ENCODE measurements at regions not wholly inside any gene's neighbourhood (a gene's known extent, or its start where the extent isn't known, plus 50 kb on each side); places are given as distances from the start of the nearest gene placed in this dataset.

GRCh38 chr2:47639467-47639866, 68.7 kb upstream of the KCNK12 start:
- ATAC-seq (no peak), DNase-seq (no peak)
- no peaks in the 10 kb centered on the region for H3K36me3 ChIP-seq (replicated peaks in 1 of 2; ENCODE audit: insufficient read depth in 1 of 2, low read depth in 2 of 2)
- no peaks in the 10 kb centered on the region for H3K27me3 ChIP-seq
- no peak overlapping the region for H3K4me3 ChIP-seq
- intact Hi-C loops (cut with DNase I), result no loop called here
- 81 to 88% methylated on average over 4 of the region's 4 CpGs for WGBS, 2 donors
- TF ChIP-seq POLR2A (IDR thresholded peaks at IDR 0.05), result no peak
- no peak for TF ChIP-seq CTCF (IDR thresholded peaks at IDR 0.05)
- no peaks in the 10 kb centered on the region for H3K9me3 ChIP-seq
- H3K4me1 ChIP-seq, result no peaks in the 10 kb centered on the region
- H3K27ac ChIP-seq, result no peak overlapping the region

- no peaks in the 10 kb centered on the region for H3K27me3 ChIP-seq
- H3K4me1 ChIP-seq, result no peaks in the 10 kb centered on the region
- H3K9me3 ChIP-seq, result no peaks in the 10 kb centered on the region
- DNase-seq, result no peak
- H3K36me3 ChIP-seq (replicated peaks in 1 of 2; ENCODE audit: insufficient read depth in 1 of 2, low read depth in 2 of 2), result no peaks in the 10 kb centered on the region
- H3K4me3 ChIP-seq, result no peak overlapping the region
- WGBS, 2 donors, result 76 to 84% methylated on average over 2 of the region's 2 CpGs
- H3K27ac ChIP-seq, result no peak overlapping the region
- no peak for ATAC-seq
- intact Hi-C loops (cut with DNase I), result no loop called here
- TF ChIP-seq POLR2A (IDR thresholded peaks at IDR 0.05), result no peak
- no peak for TF ChIP-seq CTCF (IDR thresholded peaks at IDR 0.05)
These were observed 67.6 kb upstream of the KCNK12 start for GRCh38 chr2:47638430-47638829.

- ATAC-seq, result no peak
- Histone ChIP-seq H3K27me3 (no peaks in the 10 kb centered on the region), H3K36me3 (replicated peaks in 1 of 2; ENCODE audit: insufficient read depth in 1 of 2, low read depth in 2 of 2) (no peaks in the 10 kb centered on the region), H3K27ac (no peak overlapping the region), H3K4me3 (no peak overlapping the region), H3K4me1 (no peaks in the 10 kb centered on the region), H3K9me3 (no peaks in the 10 kb centered on the region)
- intact Hi-C loops (cut with DNase I), result no loop called here
- no peak for TF ChIP-seq CTCF (IDR thresholded peaks at IDR 0.05)
- no peak for TF ChIP-seq POLR2A (IDR thresholded peaks at IDR 0.05)
- DNase-seq, result no peak
- WGBS, 2 donors, result 61 to 69% methylated on average over 10 of the region's 10 CpGs
These were observed 65.9 kb upstream of the KCNK12 start for GRCh38 chr2:47636596-47637264.

- TF ChIP-seq CTCF (IDR thresholded peaks at IDR 0.05) (no peak), POLR2A (IDR thresholded peaks at IDR 0.05) (no peak)
- intact Hi-C loops (cut with DNase I), result no loop called here
- 82 to 87% methylated on average over 4 of the region's 4 CpGs for WGBS, 2 donors
- no peak for DNase-seq
- no peak overlapping the region for H3K27ac ChIP-seq
- no peaks in the 10 kb centered on the region for H3K4me1 ChIP-seq
- H3K27me3 ChIP-seq, result no peaks in the 10 kb centered on the region
- H3K4me3 ChIP-seq, result no peak overlapping the region
- H3K9me3 ChIP-seq, result no peaks in the 10 kb centered on the region
- no peak for ATAC-seq
- no peaks in the 10 kb centered on the region for H3K36me3 ChIP-seq (replicated peaks in 1 of 2; ENCODE audit: insufficient read depth in 1 of 2, low read depth in 2 of 2)
These were observed 65.4 kb upstream of the KCNK12 start for GRCh38 chr2:47636176-47636575.

- Histone ChIP-seq H3K4me1 (no peaks in the 10 kb centered on the region), H3K9me3 (no peaks in the 10 kb centered on the region), H3K36me3 (replicated peaks in 1 of 2; ENCODE audit: insufficient read depth in 1 of 2, low read depth in 2 of 2) (no peaks in the 10 kb centered on the region), H3K27me3 (no peaks in the 10 kb centered on the region), H3K27ac (no peak overlapping the region), H3K4me3 (no peak overlapping the region)
- intact Hi-C loops (cut with DNase I), result no loop called here
- no peak for TF ChIP-seq POLR2A (IDR thresholded peaks at IDR 0.05)
- no peak for TF ChIP-seq CTCF (IDR thresholded peaks at IDR 0.05)
- DNase-seq, result no peak
- WGBS, 2 donors, result 66 to 75% methylated on average over 3 of the region's 3 CpGs
- no peak for ATAC-seq
These were observed 62.0 kb upstream of the KCNK12 start for GRCh38 chr2:47632754-47633153.
